Kidney capillary endothelial cell (primary cell): ENCODE measurements at regions not wholly inside any gene's neighbourhood (a gene's known extent, or its start where the extent isn't known, plus 50 kb on each side); places are given as distances from the start of the nearest gene placed in this dataset.
"Not testable (repeated sequence)": the region's sequence is repeated elsewhere in the genome, so short reads cannot be mapped to it uniquely, and the experiment has no call there.

Source experiments
- DNase-seq: peaks from one replicate; pipeline ENCODE4 v3.0.0-alpha.2; 2018; ENCODE audit warnings: low spot score

DNA sequence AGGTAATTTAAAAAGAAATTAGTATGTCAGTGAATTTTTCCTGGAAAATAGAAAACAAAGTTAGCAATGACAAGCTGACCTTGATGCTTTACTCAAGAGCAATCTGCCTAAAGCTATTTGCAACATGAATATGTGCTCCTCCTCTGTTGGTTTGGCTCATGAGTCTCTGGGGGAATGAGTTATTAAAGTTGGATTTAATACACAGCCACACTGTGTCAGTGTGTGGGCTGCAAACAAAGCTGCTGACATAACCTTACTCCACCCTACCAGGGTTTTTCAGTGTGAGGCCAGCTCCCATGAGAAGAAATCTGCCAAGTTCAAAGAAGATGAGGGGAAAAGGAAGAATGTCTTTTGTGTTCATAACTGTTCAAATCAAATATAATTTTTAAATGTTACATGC is 280.5 kb downstream of the TLL1 start:
- DNase-seq: no peak

DNA sequence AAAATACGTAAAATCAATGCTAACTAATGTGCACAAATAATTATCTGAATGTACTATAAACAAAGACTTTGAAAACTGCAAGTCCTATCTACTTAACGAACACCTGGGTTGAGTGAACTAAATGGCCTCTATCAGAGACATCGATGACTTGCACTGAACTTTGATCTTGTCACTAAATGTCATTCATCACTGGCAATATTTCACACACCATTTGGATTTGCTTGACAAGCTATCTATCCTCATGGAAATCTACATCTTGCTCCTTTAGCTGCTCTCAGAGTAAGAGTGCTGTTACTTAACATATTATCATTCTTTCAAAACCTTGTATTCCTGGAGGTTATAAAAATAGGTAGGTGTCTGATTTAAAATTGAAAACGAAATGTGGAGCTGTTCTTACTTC is 289.3 kb downstream of the TLL1 start:
- DNase-seq: no peak

DNA sequence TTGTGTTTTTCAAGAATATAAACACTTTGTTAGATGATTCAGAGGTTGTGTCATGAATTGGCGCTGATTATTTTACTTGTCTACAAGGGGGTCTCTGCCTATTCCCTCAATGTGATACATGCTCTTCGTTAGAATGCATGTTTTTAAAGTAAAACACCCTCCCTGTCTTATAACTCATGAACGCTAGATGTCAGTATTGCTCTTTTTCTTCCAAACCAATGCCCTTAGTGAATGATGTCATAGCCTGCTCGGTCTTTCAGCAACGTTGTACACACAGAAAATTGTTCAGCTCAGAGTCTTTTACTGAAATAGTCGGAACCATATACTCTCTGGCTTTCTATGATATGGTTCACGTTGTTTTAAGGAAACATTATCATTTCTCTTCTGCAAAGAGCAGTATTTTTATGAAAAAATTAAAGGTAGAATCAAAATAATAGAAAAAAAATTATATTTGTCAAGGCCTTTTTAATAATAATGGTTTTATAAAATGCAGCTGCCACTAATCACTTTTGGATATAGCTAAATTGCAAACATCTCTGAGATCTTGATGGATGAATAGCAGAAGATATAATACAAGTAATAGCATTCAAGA is 292.9 kb downstream of the TLL1 start:
- peak; percentile 84 for DNase-seq

DNA sequence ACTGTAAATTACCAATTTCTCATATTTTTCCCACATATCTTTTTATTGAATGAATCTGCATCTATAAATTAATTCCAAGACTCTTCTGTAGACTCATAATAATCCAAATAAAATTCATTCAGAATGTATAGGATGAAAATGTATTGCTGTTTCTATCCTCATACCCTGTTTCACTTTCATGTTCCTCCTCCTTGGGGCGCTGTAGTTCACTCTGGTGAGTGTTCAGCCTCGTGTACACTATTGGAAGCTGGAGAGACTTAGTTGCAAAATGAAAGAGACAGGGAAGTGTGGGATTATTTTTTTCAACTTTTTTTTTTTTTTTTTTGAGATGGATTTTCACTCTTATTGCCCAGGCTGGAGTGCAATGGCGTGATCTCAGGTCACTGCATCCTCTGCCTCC is 296.1 kb downstream of the TLL1 start:
- no peak for DNase-seq

DNA sequence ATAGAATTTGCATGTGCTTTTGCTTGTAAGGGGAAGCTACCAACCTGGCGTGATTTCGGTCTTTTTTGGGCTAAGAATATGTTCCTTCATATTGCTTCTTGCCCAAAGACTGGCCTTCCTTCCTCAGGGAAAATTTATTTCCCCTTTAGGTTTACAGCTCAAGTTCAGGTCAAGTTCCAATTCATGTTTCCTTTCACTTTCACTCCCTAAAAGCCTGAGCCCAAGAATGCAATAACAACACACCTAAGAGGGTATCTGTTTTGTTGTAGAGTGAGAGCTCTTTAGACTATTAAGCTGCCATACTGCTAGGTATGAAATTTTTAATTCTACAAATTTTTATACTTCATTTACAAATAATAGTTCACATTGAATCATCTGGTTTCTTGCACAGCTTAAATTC is 299.6 kb downstream of the TLL1 start:
- DNase-seq: no peak

DNA sequence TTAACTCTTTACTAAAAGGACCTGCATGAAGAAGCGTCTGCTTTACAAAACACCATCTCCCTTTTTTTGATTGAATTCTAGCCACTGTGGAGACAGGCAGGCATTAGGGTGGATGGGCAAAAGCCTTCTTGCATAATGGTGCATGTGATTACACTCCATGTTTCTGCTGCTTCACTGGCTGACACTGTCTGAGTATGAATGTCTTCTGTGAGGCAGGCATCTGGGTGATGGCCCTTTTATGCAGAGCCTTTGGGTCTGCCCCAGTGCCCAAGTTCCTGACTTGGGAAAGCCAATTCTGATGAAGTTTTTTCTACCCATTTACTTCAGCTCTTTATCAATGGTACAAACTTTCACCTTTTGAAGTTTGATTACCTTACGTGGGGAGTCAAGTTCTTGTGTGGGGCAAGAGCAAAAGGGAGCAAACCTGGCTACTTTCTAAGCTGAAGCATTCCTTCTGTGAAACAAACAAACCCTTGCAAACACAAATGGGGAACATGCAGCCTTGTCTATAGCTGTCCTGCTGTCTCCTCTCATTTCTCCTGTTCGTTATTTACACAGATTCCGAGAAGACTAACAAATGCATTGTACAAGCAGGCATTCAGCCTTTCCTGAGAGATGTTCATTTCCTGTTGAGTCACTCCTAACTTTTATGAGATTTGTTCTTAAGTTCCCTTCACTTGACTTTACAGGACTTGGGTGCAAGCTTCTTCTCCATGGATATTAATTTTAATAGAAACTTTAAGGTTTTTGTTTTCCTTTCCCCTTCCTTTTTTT is 301.9 kb downstream of the TLL1 start:
- peak; percentile 52 for DNase-seq

DNA sequence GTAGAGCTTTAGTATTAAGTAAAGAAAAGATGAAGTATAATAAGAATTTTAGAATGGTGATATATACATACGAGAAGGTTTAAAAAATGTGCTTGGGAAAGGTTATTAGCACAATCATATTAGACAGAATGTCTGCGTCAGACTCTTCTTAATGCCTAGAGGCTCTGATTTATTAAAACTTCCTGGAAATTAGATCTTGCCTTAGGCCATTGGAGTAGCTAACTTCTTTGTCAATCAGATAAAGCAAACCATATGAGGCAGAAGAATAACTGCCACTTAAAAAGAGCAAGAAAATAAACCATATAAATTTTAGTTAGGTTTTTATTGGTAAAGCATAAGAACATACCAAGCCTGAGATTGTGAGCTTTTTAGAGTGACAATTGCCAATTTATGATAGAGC is 309.1 kb downstream of the TLL1 start:
- DNase-seq: no peak

DNA sequence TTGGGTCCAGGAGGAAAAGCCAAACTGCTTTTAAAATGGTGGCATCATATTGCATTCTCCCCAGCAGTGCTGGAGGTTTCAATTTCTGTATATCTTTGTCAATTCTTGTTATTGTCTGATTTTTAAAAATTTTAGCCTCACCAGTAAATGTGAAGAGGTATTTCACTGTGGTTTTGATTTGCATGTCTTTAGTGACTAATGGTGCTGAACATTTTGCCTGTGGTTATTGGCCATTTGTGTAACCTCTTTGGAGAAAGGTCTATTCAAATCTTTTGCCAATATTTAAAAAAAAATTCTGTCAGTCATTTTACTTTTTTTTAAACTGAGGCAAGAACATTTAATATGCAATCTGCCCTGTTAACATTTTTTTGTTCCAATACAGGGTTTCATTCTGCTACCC is 322.1 kb downstream of the TLL1 start:
- no peak for DNase-seq

DNA sequence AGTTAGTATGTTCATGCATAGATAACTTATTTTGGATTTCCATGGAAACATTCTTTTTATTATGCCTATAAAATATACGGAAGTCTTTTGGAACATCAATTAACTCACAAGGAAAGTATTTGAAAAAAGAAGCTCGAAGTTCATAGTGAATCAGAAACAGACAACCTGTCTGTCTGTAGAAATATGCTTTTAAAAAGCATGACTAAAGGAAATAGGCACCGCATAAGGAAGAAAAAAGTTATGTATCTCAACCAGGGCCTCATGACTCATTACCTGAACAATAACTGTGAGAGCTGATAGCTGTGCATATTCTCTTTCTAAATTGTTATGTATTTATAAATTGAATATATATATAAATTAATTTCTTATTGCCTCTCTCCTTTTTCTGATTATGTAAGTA is 324.1 kb downstream of the TLL1 start:
- no peak for DNase-seq

DNA sequence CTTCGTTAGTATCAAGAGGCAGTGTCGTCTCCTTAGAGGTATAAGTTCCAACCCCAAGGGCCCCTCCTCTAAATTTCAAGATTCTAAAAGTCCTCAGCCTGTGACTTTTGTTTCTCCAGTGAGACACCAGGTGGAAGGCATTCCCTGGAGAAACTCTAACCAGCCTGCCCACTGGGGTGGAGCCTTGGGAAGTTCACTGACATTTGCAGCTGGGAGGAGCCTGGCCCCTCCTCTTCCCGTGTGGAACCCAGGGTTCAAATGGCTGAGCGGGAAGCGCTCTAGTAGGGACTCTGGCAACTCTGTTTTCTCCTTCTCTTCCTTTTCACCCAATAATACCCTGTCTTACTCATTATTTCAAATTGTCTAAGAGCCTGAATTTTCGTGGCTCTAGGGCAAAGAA is 325.0 kb downstream of the TLL1 start:
- no peak for DNase-seq

DNA sequence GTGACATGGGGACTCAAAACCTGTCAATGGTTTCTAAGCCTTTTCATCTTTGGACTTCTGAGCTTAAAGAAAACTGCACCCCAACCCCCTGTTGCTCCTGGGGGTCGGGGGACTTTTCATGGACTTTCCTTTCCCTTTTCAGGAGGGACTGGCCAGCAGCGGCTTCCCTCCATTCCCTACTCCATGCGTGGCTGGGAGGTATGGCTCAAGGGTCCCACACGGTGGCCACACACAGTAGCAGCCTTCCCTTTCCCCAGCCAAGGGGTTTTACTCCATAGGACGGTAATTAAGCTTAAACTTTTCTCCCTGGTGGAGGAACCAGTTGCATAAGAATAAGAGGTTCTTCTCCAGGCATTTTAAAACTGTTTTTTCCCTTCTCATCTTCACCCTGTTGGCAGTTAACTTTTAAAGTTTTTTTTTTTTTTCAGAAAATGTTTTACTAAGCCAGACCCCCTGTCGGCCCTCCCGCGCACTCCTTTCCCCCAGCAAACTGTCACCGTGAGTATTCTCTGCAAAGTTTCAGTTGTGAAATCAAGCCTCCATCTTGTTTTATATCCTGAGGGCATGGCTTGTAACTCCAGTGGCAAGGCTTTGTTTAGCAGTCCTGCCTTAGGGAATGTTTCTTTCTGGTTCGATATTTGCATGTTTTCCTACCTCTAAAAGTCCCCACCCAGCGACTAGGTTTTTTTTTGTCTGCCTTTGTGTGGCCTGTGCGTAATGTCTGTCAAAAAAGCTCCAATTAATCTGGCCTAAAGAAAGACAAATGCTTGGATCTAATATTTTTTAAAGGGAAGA is 325.7 kb downstream of the TLL1 start:
- no peak for DNase-seq

DNA sequence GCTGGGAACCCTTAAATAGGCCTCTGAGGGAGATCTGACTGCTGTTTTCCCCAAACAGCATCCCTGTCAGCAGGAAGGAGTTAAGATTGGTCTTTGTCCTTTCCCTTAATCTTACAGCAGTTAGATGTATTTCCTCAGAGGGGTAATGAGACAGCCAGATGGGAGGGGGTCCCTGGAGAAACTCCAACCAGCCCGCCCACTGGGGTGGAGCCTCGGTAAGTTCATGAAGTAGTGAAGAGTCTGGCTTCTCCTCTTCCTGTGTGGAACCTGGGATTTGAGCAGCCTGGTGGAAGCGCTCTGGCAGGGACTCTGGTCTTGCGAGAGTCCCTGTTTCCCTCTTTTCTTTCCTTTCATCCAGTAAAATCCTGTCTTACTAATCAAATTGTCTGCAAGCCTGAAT is 330.0 kb downstream of the TLL1 start:
- DNase-seq: no peak

DNA sequence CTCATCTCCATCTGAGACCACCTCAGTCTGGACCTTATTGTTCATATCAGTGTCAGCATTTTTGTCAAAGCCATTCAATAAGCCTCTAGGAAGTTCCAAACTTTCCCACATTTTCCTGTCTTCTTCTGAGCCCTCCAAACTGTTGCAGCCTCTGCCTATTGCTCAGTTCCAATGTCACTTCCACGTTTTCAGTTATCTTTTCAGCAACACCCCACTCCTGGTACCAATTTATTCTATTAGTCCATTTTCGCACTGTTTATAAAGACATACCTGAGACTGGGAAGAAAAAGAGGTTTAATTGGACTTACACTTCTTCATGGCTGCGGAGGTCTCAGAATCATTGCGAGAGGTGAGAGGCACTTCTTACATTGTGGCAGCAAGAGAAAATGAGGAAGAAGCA is 339.3 kb downstream of the TLL1 start:
- DNase-seq: not testable (repeated sequence)

DNA sequence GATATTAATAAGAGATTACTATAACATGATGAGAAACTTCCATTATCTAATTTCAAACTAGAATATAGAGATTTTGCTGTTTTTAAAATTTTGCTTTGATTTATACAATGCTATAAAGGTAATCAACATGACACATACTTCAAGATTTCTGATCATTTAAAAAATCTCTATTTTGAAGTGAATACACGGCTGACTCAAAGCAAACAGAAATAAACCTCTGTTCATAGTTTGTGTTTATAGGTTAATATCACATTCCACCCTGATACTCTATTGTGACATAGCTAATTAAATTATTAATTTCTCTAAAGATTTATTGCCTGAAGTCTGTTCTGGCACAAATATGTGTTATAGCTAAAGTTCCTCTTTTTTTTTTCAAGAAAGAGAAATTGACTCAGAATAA is 349.2 kb downstream of the TLL1 start:
- DNase-seq: no peak

DNA sequence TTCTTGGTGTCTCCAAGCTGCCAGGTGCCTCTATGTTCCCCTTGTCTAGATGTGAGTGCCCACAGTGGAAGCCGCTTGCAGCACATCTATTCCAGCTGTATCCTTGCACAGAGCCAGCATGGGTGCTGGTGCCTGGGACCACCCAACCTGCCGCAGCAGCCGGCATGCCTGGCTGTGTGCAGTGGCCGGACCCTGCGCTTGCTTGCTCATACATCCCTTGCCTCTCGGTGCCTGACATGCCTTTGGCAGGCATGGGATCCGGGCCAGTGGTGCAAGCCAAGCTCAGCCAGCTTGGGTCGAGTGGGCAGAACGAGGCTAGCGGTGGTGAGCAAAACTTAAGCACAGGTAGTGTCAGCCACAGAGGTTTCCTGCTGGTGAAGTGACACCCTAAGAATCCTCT is 355.1 kb downstream of the TLL1 start:
- DNase-seq: no peak

DNA sequence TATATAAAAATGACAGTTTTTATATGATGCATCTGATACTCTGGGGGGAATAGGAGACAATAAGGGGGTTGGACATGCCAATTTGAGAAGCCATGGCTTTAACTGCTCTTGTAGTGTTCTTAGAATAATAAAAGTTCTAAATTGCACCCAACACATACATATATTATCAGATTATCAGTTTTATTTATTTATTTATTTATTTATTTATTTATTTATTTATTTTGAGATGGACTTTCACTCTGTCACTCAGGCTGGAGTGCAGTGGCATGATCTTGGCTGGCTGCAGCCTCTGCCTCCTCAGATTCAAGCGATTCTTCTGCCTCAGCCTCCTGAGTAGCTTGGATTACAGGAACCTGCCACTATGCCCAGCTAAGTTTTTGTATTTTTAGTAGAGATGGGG is 356.8 kb downstream of the TLL1 start:
- no peak for DNase-seq

DNA sequence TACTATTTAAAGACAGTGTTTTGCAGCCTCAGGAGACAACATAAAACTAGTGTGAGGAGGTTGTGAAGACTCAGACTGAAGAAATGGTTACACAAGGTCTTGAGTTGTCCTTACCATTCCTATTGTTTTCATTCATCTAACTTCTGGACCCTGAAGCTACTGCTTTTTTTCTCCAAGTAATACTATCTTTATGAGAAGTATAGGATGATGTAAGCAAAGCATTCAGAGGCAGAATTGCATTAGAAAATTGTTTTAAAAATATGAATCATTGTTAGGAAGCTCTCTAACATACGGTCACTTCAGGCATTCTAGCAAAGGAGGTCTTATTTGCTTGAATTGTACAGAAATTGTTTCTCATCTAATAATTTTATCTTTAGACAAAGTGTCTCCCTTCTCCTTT is 357.8 kb downstream of the TLL1 start:
- no peak for DNase-seq

DNA sequence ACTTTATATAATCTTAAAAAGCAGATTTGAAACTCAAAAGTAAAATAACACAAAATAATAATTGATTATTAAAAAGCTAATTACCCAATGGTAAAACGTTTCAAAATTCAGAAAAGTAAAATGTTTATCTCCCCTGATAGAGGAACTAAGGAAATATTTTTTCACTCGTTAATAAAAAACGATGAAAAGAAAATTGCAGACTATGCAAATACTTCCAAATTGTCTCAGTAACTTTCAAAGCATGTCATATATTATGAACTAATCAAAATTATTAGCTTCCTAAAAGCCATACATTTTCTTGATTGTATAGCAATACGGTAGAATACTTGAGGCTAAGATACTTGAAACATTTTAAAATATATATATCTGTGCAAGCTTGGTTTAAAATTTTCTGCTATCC is 366.3 kb downstream of the TLL1 start:
- no peak for DNase-seq

DNA sequence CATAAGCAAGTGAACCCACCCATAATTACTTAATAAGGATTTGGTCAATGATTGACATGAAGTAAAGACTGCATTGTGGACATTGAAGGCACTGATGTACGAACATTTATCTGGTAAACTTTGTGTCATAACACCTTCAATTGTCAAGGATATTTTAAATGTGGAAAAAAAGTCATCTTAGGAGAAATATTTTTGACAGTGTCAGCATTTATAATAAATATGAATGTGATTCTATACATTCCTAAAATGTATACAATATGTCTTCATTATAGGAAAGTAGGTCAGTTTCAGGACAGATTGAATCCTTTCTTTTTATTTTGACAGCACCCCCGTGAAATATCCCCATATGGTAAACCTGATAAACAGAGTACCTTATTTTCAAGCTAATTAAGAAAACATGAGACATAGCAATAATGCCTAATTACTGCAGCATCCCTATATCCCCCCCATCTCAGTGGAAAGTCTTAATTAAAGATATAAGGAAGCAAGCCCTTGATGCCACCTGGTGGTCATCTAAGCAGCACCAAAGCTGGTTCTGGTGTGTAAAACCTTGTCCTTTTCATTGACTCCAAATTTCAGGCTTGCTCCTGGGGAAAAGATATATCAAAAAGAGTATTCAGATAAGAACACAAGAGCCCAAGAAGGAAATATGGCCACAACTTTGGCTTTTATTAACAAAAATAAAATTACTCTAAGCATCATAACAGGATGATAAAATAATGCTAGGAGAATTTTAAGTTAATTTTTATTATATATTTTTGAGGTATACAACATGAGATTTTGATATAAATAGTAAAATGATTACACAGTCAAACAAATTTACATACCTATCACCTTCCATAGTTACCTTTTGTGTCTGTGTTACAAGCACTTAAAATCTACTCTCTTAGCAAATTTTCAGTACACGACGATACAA is 379.7 kb downstream of the TLL1 start:
- DNase-seq: peak; percentile 21

DNA sequence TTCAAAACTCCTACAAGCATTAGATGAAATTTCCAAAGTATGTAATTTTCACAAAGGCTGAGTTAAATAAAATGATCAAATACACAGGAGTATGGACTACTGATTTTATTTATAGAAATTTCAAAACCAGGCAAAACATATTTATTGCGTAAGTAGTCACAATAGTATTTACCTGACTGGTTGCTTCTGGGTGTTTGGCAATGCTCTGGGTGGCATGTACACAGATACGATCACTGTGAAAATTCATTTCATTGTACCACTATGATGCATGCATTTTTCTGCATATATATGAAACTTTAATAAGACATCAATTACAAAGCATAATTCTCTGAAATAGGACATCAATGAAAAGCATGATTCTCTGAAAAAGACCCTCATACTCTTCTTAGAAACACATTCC is 384.2 kb downstream of the TLL1 start:
- DNase-seq: no peak

DNA sequence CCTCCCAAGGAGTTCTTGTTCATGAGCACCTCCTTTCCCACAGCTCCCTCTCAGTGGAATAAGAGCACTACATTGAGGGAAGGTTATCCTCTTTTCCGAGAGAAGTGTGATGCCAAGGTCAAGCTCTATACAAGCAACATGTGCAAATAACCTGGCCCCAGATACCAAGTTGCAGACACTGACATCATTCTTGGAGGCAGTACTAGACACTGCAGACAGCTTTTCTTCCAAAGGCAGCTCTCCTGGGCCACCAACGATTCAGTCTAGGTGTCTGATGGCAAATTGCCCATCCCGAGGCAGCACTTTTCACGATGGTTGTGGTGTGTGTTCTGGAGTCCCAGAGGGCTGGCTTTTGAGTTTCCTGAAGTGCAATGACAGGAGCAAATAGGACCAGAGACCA is 384.9 kb downstream of the TLL1 start:
- no peak for DNase-seq

DNA sequence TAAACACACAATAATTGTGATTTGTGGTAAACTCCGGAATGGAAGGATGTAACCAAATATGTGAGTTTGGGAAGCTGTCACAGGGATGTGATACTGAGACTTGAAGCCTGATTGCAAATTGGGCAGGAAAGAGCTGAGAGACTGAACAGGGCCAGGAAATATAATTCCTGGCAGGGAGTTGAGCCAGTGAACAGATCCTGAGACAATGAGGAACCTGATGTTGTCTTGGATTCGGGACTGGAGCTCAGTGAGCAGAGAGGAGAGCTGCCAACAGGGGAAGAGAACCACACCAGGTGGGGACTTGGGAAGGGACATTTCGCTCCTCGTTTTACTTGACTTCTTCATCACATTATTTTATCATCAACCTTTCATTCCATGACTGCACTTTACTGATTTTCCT is 386.0 kb downstream of the TLL1 start:
- DNase-seq: no peak
